GM12875 (cell line): ENCODE measurements at regions not wholly inside any gene's neighbourhood (a gene's known extent, or its start where the extent isn't known, plus 50 kb on each side); places are given as distances from the start of the nearest gene placed in this dataset.

Source experiments
- H3K4me3 ChIP-seq: one replicate; pipeline ENCODE4 v1.5.1; 2011; ENCODE audit warnings: low read depth, low read length, control low read depth
- CTCF ChIP-seq: IDR thresholded peaks from 2 replicates; pipeline ENCODE4 v1.5.1; 2011; ENCODE audit warnings: low read depth, mild to moderate bottlenecking, control low read depth, inconsistent platforms, low read length, moderate library complexity, borderline replicate concordance; ENCODE audit not compliant: insufficient read depth

- H3K4me3 ChIP-seq: no peak overlapping the region
- no peak for TF ChIP-seq CTCF
Measured at GRCh38 chr6:139990026-139990686, 615.7 kb upstream of the CITED2 start.

- H3K4me3 ChIP-seq: no peak overlapping the region
- no peak for TF ChIP-seq CTCF
Measured at GRCh38 chr6:139988685-139989084, 614.2 kb upstream of the CITED2 start.

- no peak for TF ChIP-seq CTCF
- H3K4me3 ChIP-seq: no peak overlapping the region
Measured at GRCh38 chr6:139987091-139987490, 612.6 kb upstream of the CITED2 start.

GRCh38 chr6:139985236-139985815 is 610.9 kb upstream of the CITED2 start:
- TF ChIP-seq CTCF: no peak
- no peak overlapping the region for H3K4me3 ChIP-seq

GRCh38 chr6:139984317-139984716 is 609.9 kb upstream of the CITED2 start:
- no peak for TF ChIP-seq CTCF
- no peak overlapping the region for H3K4me3 ChIP-seq

- no peak overlapping the region for H3K4me3 ChIP-seq
- TF ChIP-seq CTCF: no peak
Measured at GRCh38 chr6:139983555-139984276, 609.3 kb upstream of the CITED2 start.
